ENCODE measurements at regions not wholly inside any gene's neighbourhood (a gene's known extent, or its start where the extent isn't known, plus 50 kb on each side); places are given as distances from the start of the nearest gene placed in this dataset.
"Not testable (repeated sequence)": the region's sequence is repeated elsewhere in the genome, so short reads cannot be mapped to it uniquely, and the experiment has no call there.

- Mint-ChIP-seq H3K4me1 (no peaks in the 10 kb centered on the region), H3K4me3 (no peak overlapping the region), H3K27ac (no peak overlapping the region), H3K9me3 (no peaks in the 10 kb centered on the region), H3K27me3 (ENCODE audit: low read depth, poor library complexity) (peaks cover 3% of the 10 kb centered on the region), H3K36me3 (ENCODE audit: low read depth) (no peaks in the 10 kb centered on the region)
- no peak for TF ChIP-seq CTCF (IDR thresholded peaks at IDR 0.05)
- no peak for DNase-seq
These were observed 140.8 kb downstream of the CAPZA3 start for GRCh38 chr12:18878676-18879180.

GRCh38 chr12:18882690-18883089 is 144.8 kb downstream of the CAPZA3 start:
- H3K36me3 Mint-ChIP-seq (ENCODE audit: low read depth): no peaks in the 10 kb centered on the region
- no peak overlapping the region for H3K27ac Mint-ChIP-seq
- peaks cover 4% of the 10 kb centered on the region for H3K4me1 Mint-ChIP-seq
- DNase-seq: no peak
- H3K9me3 Mint-ChIP-seq: no peaks in the 10 kb centered on the region
- no peak overlapping the region for H3K4me3 Mint-ChIP-seq
- peaks cover 6% of the 10 kb centered on the region for H3K27me3 Mint-ChIP-seq (ENCODE audit: low read depth, poor library complexity)
- TF ChIP-seq CTCF (IDR thresholded peaks at IDR 0.05): no peak

GRCh38 chr12:18886962-18887361 is 149.0 kb downstream of the CAPZA3 start:
- peaks cover 3% of the 10 kb centered on the region for H3K36me3 Mint-ChIP-seq (ENCODE audit: low read depth)
- peaks cover 7% of the 10 kb centered on the region for H3K4me1 Mint-ChIP-seq
- H3K9me3 Mint-ChIP-seq: peaks cover 12% of the 10 kb centered on the region
- no peak for DNase-seq
- no peak overlapping the region for H3K4me3 Mint-ChIP-seq
- no peak for TF ChIP-seq CTCF (IDR thresholded peaks at IDR 0.05)
- peaks cover 3% of the 10 kb centered on the region for H3K27me3 Mint-ChIP-seq (ENCODE audit: low read depth, poor library complexity)
- H3K27ac Mint-ChIP-seq: no peak overlapping the region

GRCh38 chr12:18887368-18887767 is 149.4 kb downstream of the CAPZA3 start:
- H3K36me3 Mint-ChIP-seq (ENCODE audit: low read depth): peaks cover 6% of the 10 kb centered on the region
- H3K4me3 Mint-ChIP-seq: no peak overlapping the region
- no peak for TF ChIP-seq CTCF (IDR thresholded peaks at IDR 0.05)
- peaks cover 7% of the 10 kb centered on the region for H3K4me1 Mint-ChIP-seq
- H3K27me3 Mint-ChIP-seq (ENCODE audit: low read depth, poor library complexity): peaks cover 3% of the 10 kb centered on the region
- no peak overlapping the region for H3K27ac Mint-ChIP-seq
- no peak for DNase-seq
- H3K9me3 Mint-ChIP-seq: peaks cover 16% of the 10 kb centered on the region

- Mint-ChIP-seq H3K27ac (peak overlapping the region; percentile 43), H3K36me3 (ENCODE audit: low read depth) (peaks cover 6% of the 10 kb centered on the region), H3K27me3 (ENCODE audit: low read depth, poor library complexity) (peaks cover 3% of the 10 kb centered on the region), H3K4me3 (no peak overlapping the region), H3K9me3 (peaks cover 22% of the 10 kb centered on the region), H3K4me1 (peaks cover 7% of the 10 kb centered on the region)
- TF ChIP-seq CTCF (IDR thresholded peaks at IDR 0.05): no peak
- no peak for DNase-seq
These were observed 150.1 kb downstream of the CAPZA3 start for GRCh38 chr12:18888047-18888446.

GRCh38 chr12:18890621-18891020 is 152.7 kb downstream of the CAPZA3 start:
- H3K9me3 Mint-ChIP-seq: peaks cover 38% of the 10 kb centered on the region
- DNase-seq; H3K27me3 Mint-ChIP-seq (ENCODE audit: low read depth, poor library complexity); H3K4me3 Mint-ChIP-seq; H3K27ac Mint-ChIP-seq; H3K4me1 Mint-ChIP-seq: not testable (repeated sequence)
- peaks cover 10% of the 10 kb centered on the region for H3K36me3 Mint-ChIP-seq (ENCODE audit: low read depth)
